NCI-H526 treated with DMSO at 0.1 percent for 48 hours (cell line): ENCODE measurements at regions not wholly inside any gene's neighbourhood (a gene's known extent, or its start where the extent isn't known, plus 50 kb on each side); places are given as distances from the start of the nearest gene placed in this dataset.
A peak's percentile ranks its signal among the peaks of the same experiment; 100 is the strongest.

Experiments
- DNase-seq: peaks from one replicate; lab custom pipeline; 2025; lab: John Stamatoyannopoulos, UW

- DNase-seq, result no peak
Measured at GRCh38 chr20:24777746-24778145, 171.3 kb upstream of the CST7 start.

- DNase-seq, result no peak
Measured at GRCh38 chr20:24778585-24779031, 170.5 kb upstream of the CST7 start.

- no peak for DNase-seq
Measured at GRCh38 chr20:24779131-24779530, 169.9 kb upstream of the CST7 start.

- no peak for DNase-seq
Measured at GRCh38 chr20:24779946-24780345, 169.1 kb upstream of the CST7 start.

GRCh38 chr20:24780674-24781417, 168.2 kb upstream of the CST7 start:
- no peak for DNase-seq

GRCh38 chr20:24781418-24781980, 167.6 kb upstream of the CST7 start:
- DNase-seq, result peak; percentile 45

GRCh38 chr20:24782301-24782700, 166.8 kb upstream of the CST7 start:
- DNase-seq, result no peak

GRCh38 chr20:24782801-24783630, 166.1 kb upstream of the CST7 start:
- no peak for DNase-seq

- peak; percentile 33 for DNase-seq
Measured at GRCh38 chr20:24783631-24784492, 165.2 kb upstream of the CST7 start.

GRCh38 chr20:24784607-24785006, 164.5 kb upstream of the CST7 start:
- DNase-seq, result no peak

- DNase-seq, result no peak
Measured at GRCh38 chr20:24785141-24786110, 163.6 kb upstream of the CST7 start.

GRCh38 chr20:24786111-24786495, 163.0 kb upstream of the CST7 start:
- no peak for DNase-seq

- no peak for DNase-seq
Measured at GRCh38 chr20:24786646-24787045, 162.4 kb upstream of the CST7 start.

GRCh38 chr20:24787071-24787470, 162.0 kb upstream of the CST7 start:
- no peak for DNase-seq

- DNase-seq, result no peak
Measured at GRCh38 chr20:24787621-24788020, 161.4 kb upstream of the CST7 start.

- no peak for DNase-seq
Measured at GRCh38 chr20:24789877-24790276, 159.2 kb upstream of the CST7 start.

- DNase-seq, result no peak
Measured at GRCh38 chr20:24790746-24791283, 158.3 kb upstream of the CST7 start.

- DNase-seq, result no peak
Measured at GRCh38 chr20:24791953-24792352, 157.1 kb upstream of the CST7 start.

- DNase-seq, result no peak
Measured at GRCh38 chr20:24792641-24793495, 156.2 kb upstream of the CST7 start.

- DNase-seq, result no peak
Measured at GRCh38 chr20:24795436-24795835, 153.6 kb upstream of the CST7 start.
